Liver (tissue), 8 donors: ENCODE measurements at regions not wholly inside any gene's neighbourhood (a gene's known extent, or its start where the extent isn't known, plus 50 kb on each side); places are given as distances from the start of the nearest gene placed in this dataset.

ENCODE experiments used
- DNase-seq: peaks from one replicate; pipeline ENCODE4 v3.0.0-alpha.2; 2017; ENCODE audit warnings: low spot score
- H3K27ac ChIP-seq, 2 donors: one replicate each; pipeline ENCODE4 v1.7.0; 2013; ENCODE audit warnings: inconsistent platforms in 2 of 2, low read length in 2 of 2, control low read depth in 1 of 2, low read depth in 1 of 2, mild to moderate bottlenecking in 1 of 2
- H3K27me3 ChIP-seq, 4 donors: one replicate each; pipeline versions ENCODE4 v1.6.1 to v1.7.0; 2013; ENCODE audit warnings: low read length in 3 of 4, inconsistent platforms in 1 of 4, mild to moderate bottlenecking in 1 of 4, moderate library complexity in 1 of 4; ENCODE audit not compliant: control insufficient read depth in 4 of 4, insufficient read depth in 4 of 4
- H3K36me3 ChIP-seq, 4 donors: one replicate each; pipeline versions ENCODE4 v1.6.1 to v1.7.0; 2013; ENCODE audit warnings: low read length in 3 of 4, mild to moderate bottlenecking in 3 of 4, low read depth in 1 of 4, moderate library complexity in 1 of 4; ENCODE audit not compliant: control insufficient read depth in 4 of 4, insufficient read depth in 3 of 4
- H3K4me1 ChIP-seq, 4 donors: one replicate each; pipeline versions ENCODE4 v1.6.1 to v1.7.0; 2013; ENCODE audit warnings: low read length in 3 of 4, mild to moderate bottlenecking in 3 of 4, moderate library complexity in 1 of 4; ENCODE audit not compliant: control insufficient read depth in 4 of 4, insufficient read depth in 4 of 4
- H3K4me3 ChIP-seq, 3 donors: one replicate each; pipeline versions ENCODE4 v1.6.1 to v1.7.0; 2013; ENCODE audit warnings: low read length in 3 of 3, control low read depth in 1 of 3, low read depth in 1 of 3, mild to moderate bottlenecking in 1 of 3
- H3K9ac ChIP-seq, 2 donors: one replicate each; pipeline ENCODE4 v1.7.0; 2013; ENCODE audit warnings: low read length in 2 of 2, mild to moderate bottlenecking in 2 of 2, moderate library complexity in 2 of 2, control low read depth in 1 of 2, low read depth in 1 of 2
- H3K9me3 ChIP-seq, 4 donors: one replicate each; pipeline versions ENCODE4 v1.6.1 to v1.7.0; 2013; ENCODE audit warnings: low read length in 3 of 4; ENCODE audit not compliant: control insufficient read depth in 4 of 4
- FOXA1 ChIP-seq: IDR thresholded peaks from 2 replicates; pipeline ENCODE4 v1.6.1; 2016; ENCODE audit warnings: antibody characterized with exemption
- FOXA2 ChIP-seq: IDR thresholded peaks from 2 replicates; pipeline ENCODE4 v1.6.1; 2016; ENCODE audit warnings: antibody characterized with exemption
- GABPA ChIP-seq, 2 donors: IDR thresholded peaks in 1 of 2; conservative IDR thresholded peaks in 1 of 2; 2 replicates each; pipeline ENCODE4 v1.6.1; 2016; ENCODE audit warnings: antibody characterized with exemption in 2 of 2, mild to moderate bottlenecking in 1 of 2, moderate library complexity in 1 of 2
- HNF4G ChIP-seq: IDR thresholded peaks from 2 replicates; pipeline ENCODE4 v1.6.1; 2016; ENCODE audit warnings: antibody characterized with exemption
- NR2F2 ChIP-seq: IDR thresholded peaks from 2 replicates; pipeline ENCODE4 v1.6.1; 2016; ENCODE audit warnings: antibody characterized with exemption
- RXRA ChIP-seq, 2 donors: IDR thresholded peaks; 2 replicates each; pipeline ENCODE4 v1.6.1; 2017 to 2018; ENCODE audit warnings: antibody characterized with exemption in 2 of 2, mild to moderate bottlenecking in 1 of 2
- TAF1 ChIP-seq: conservative IDR thresholded peaks from 2 replicates; pipeline ENCODE4 v1.6.1; 2016; ENCODE audit warnings: antibody characterized with exemption, mild to moderate bottlenecking
- YY1 ChIP-seq: IDR thresholded peaks from 2 replicates; pipeline ENCODE4 v1.6.1; 2016; ENCODE audit warnings: antibody characterized with exemption, mild to moderate bottlenecking
- WGBS: extraction: QIAGEN DNeasy Blood & Tissue Kit; methylation state at CpG from one replicate; pipeline ENCODE4 v1.1.7; 2013; 5-methylcytosine and 5-hydroxymethylcytosine counted together
- TF ChIP-seq, protein P1 (sequence below): fragments of 150-350 bp; IDR thresholded peaks from 2 replicates; pipeline ENCODE4 v1.5.1; 2017; ENCODE audit warnings: improper control_type of control experiment, low read depth, low read length; ENCODE audit not compliant: missing input control
- TF ChIP-seq, protein P2 (sequence below): IDR thresholded peaks from 2 replicates; pipeline ENCODE4 v1.6.1; 2016; ENCODE audit warnings: antibody characterized with exemption, mild to moderate bottlenecking
- TF ChIP-seq, protein P3 (sequence below): IDR thresholded peaks from 2 replicates; pipeline ENCODE4 v1.6.1; 2016; ENCODE audit warnings: antibody characterized with exemption
- TF ChIP-seq, protein P4 (sequence below): IDR thresholded peaks from 2 replicates; pipeline ENCODE4 v1.6.1; 2016; ENCODE audit warnings: antibody characterized with exemption
- donor health status: healthy.
- donor health status: healthy.
- donor health status: healthy.
- donor health status: healthy.
- donor health status: healthy.

DNA sequence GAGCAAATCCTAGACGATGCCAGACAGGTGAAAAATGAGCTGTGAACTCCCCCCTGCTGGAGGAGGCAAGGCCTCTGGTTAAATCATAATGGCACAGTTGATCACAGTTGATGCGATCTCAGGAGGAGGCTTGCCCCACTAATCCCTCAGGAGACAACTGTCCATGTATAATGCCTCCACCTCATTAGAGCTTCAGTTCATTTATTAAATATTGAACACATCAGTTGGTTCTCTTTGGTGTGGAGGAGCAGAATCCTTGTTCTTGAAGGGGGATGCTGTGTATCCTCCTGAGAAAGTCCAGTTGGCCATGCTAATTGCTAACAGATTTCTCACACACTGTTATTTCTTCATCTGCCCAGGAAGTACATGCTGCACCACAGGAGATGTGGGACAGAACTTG is 290.5 kb downstream of the IGSF11 start:
- no peaks in the 10 kb centered on the region for H3K36me3 ChIP-seq
- DNase-seq, result no peak
- H3K9me3 ChIP-seq, result no peaks in the 10 kb centered on the region
- no peak overlapping the region for H3K9ac ChIP-seq
- TF ChIP-seq, protein P1, sequence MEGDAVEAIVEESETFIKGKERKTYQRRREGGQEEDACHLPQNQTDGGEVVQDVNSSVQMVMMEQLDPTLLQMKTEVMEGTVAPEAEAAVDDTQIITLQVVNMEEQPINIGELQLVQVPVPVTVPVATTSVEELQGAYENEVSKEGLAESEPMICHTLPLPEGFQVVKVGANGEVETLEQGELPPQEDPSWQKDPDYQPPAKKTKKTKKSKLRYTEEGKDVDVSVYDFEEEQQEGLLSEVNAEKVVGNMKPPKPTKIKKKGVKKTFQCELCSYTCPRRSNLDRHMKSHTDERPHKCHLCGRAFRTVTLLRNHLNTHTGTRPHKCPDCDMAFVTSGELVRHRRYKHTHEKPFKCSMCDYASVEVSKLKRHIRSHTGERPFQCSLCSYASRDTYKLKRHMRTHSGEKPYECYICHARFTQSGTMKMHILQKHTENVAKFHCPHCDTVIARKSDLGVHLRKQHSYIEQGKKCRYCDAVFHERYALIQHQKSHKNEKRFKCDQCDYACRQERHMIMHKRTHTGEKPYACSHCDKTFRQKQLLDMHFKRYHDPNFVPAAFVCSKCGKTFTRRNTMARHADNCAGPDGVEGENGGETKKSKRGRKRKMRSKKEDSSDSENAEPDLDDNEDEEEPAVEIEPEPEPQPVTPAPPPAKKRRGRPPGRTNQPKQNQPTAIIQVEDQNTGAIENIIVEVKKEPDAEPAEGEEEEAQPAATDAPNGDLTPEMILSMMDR, result no peak
- no peak for TF ChIP-seq GABPA (IDR thresholded peaks at IDR 0.05 in 1 of 2, conservative IDR thresholded peaks at IDR 0.05 in 1 of 2)
- no peak overlapping the region for H3K4me3 ChIP-seq
- WGBS, result 85% methylated on average over 2 of the region's 2 CpGs
- no peaks in the 10 kb centered on the region for H3K27me3 ChIP-seq
- H3K27ac ChIP-seq, result no peak overlapping the region
- H3K4me1 ChIP-seq, result peaks cover 6 to 35% (median 31%) of the 10 kb centered on the region in 4 donors

DNA sequence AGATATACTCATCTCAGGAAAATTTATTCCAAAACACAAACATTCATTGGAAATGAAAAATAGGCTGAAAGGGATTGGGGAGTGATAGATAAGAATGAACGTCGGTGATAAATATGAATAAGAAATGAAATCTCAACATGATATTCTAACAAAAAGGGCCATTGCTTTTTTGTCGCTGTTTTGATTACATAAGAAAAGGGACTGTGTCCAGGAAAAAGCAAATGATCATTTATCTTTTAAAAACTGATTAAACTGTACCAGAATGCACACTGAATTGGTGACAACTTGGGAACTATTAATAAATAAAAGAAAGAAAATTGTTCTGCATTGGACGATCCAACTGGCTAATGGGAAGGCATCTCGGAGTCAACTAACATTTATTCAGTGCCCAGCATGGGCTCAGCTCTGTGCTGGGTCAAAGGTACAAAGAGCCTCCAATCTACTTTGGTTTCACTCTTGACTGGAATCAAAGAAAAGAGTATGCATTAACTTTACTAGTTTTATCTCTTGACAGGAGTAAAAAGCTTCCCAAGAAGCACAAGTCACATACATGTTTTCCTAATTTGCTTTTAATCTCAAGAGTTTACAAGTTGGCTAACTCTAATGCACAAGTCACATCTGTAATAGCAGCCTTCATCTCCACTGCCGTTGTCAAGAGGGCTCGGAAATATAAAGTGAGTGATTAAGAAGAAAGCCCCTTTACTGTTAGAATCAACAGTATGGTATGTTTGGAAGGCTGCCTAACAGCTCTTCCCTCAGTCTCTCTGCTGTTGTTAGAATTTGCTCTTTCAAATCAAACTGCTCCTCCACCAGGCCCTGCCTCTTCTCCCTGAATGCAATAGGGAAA is 280.0 kb downstream of the IGSF11 start:
- WGBS, result 76% methylated on average over 7 of the region's 7 CpGs
- no peaks in the 10 kb centered on the region for H3K9me3 ChIP-seq
- no peak overlapping the region for H3K27ac ChIP-seq
- no peaks in the 10 kb centered on the region for H3K4me1 ChIP-seq
- no peaks in the 10 kb centered on the region for H3K36me3 ChIP-seq
- H3K27me3 ChIP-seq, result no peaks in the 10 kb centered on the region
- no peak for TF ChIP-seq NR2F2
- TF ChIP-seq FOXA2, result no peak
- TF ChIP-seq, protein P2, sequence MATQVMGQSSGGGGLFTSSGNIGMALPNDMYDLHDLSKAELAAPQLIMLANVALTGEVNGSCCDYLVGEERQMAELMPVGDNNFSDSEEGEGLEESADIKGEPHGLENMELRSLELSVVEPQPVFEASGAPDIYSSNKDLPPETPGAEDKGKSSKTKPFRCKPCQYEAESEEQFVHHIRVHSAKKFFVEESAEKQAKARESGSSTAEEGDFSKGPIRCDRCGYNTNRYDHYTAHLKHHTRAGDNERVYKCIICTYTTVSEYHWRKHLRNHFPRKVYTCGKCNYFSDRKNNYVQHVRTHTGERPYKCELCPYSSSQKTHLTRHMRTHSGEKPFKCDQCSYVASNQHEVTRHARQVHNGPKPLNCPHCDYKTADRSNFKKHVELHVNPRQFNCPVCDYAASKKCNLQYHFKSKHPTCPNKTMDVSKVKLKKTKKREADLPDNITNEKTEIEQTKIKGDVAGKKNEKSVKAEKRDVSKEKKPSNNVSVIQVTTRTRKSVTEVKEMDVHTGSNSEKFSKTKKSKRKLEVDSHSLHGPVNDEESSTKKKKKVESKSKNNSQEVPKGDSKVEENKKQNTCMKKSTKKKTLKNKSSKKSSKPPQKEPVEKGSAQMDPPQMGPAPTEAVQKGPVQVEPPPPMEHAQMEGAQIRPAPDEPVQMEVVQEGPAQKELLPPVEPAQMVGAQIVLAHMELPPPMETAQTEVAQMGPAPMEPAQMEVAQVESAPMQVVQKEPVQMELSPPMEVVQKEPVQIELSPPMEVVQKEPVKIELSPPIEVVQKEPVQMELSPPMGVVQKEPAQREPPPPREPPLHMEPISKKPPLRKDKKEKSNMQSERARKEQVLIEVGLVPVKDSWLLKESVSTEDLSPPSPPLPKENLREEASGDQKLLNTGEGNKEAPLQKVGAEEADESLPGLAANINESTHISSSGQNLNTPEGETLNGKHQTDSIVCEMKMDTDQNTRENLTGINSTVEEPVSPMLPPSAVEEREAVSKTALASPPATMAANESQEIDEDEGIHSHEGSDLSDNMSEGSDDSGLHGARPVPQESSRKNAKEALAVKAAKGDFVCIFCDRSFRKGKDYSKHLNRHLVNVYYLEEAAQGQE, result no peak
- no peak for TF ChIP-seq YY1
- no peak for TF ChIP-seq FOXA1
- TF ChIP-seq RXRA (IDR thresholded peaks at IDR 0.05), result no peak
- TF ChIP-seq, protein P3, sequence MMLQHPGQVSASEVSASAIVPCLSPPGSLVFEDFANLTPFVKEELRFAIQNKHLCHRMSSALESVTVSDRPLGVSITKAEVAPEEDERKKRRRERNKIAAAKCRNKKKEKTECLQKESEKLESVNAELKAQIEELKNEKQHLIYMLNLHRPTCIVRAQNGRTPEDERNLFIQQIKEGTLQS, result no peak
- TF ChIP-seq TAF1, result no peak
- no peak for TF ChIP-seq HNF4G
- TF ChIP-seq, protein P4, sequence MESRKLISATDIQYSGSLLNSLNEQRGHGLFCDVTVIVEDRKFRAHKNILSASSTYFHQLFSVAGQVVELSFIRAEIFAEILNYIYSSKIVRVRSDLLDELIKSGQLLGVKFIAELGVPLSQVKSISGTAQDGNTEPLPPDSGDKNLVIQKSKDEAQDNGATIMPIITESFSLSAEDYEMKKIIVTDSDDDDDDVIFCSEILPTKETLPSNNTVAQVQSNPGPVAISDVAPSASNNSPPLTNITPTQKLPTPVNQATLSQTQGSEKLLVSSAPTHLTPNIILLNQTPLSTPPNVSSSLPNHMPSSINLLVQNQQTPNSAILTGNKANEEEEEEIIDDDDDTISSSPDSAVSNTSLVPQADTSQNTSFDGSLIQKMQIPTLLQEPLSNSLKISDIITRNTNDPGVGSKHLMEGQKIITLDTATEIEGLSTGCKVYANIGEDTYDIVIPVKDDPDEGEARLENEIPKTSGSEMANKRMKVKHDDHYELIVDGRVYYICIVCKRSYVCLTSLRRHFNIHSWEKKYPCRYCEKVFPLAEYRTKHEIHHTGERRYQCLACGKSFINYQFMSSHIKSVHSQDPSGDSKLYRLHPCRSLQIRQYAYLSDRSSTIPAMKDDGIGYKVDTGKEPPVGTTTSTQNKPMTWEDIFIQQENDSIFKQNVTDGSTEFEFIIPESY, result no peak
- no peak overlapping the region for H3K9ac ChIP-seq
- H3K4me3 ChIP-seq, result no peak overlapping the region
- DNase-seq, result no peak
